Endodermal cell (in vitro differentiated cells): ENCODE measurements at regions not wholly inside any gene's neighbourhood (a gene's known extent, or its start where the extent isn't known, plus 50 kb on each side); places are given as distances from the start of the nearest gene placed in this dataset.

Source experiments
- DNase-seq: peaks from one replicate; pipeline ENCODE4 v3.0.0-alpha.2; 2017
- H3K27ac ChIP-seq: 2 replicates; pipeline ENCODE4 v1.5.1; 2013; ENCODE audit warnings: mild to moderate bottlenecking, low read depth, low read length, moderate library complexity
- H3K27me3 ChIP-seq: 2 replicates; pipeline ENCODE4 v1.6.1; 2013; ENCODE audit warnings: mild to moderate bottlenecking, low read length, moderate library complexity; ENCODE audit not compliant: insufficient read depth, control insufficient read depth, poor library complexity, severe bottlenecking
- H3K36me3 ChIP-seq: 2 replicates; pipeline ENCODE4 v1.7.0; 2013; ENCODE audit warnings: mild to moderate bottlenecking, low read length, moderate library complexity; ENCODE audit not compliant: control insufficient read depth, insufficient read depth
- H3K4me1 ChIP-seq: one replicate; pipeline ENCODE4 v1.7.0; 2013; ENCODE audit warnings: low read length; ENCODE audit not compliant: control insufficient read depth, insufficient read depth
- H3K4me3 ChIP-seq: 2 replicates; pipeline ENCODE4 v1.5.1; 2013; ENCODE audit warnings: mild to moderate bottlenecking, low read length, moderate library complexity
- H3K9ac ChIP-seq: 2 replicates; pipeline ENCODE4 v1.6.1; 2013; ENCODE audit warnings: mild to moderate bottlenecking, low read length, moderate library complexity; ENCODE audit not compliant: poor library complexity, severe bottlenecking; ENCODE audit errors: extremely low read depth
- H3K9me3 ChIP-seq: 2 replicates; pipeline ENCODE4 v1.6.1; 2013; ENCODE audit warnings: mild to moderate bottlenecking, low read length, moderate library complexity; ENCODE audit not compliant: control insufficient read depth
- H3K27ac Mint-ChIP-seq: 2 replicates; pipeline ENCODE4 v1.8.0; 2020; ENCODE audit warnings: mixed read lengths
- H3K27me3 Mint-ChIP-seq: 2 replicates; pipeline ENCODE4 v1.8.0; 2021; ENCODE audit warnings: mild to moderate bottlenecking, mixed read lengths; ENCODE audit not compliant: insufficient read depth
- H3K36me3 Mint-ChIP-seq: 2 replicates; pipeline ENCODE4 v1.8.0; 2020; ENCODE audit warnings: low read depth, mixed read lengths
- H3K4me1 Mint-ChIP-seq: 2 replicates; pipeline ENCODE4 v1.8.0; 2020; ENCODE audit warnings: mixed read lengths
- H3K4me3 Mint-ChIP-seq: 2 replicates; pipeline ENCODE4 v1.8.0; 2020; ENCODE audit warnings: mild to moderate bottlenecking, moderate library complexity, mixed read lengths
- H3K9me3 Mint-ChIP-seq: 2 replicates; pipeline ENCODE4 v1.8.0; 2020; ENCODE audit warnings: mild to moderate bottlenecking, mixed read lengths
- CTCF ChIP-seq: fragments of 200-600 bp; sonication (generic); conservative IDR thresholded peaks from 2 replicates; pipeline ENCODE4 v1.5.0; 2021; ENCODE audit warnings: antibody characterized with exemption, mild to moderate bottlenecking
- WGBS, 2 experiments: methylation state at CpG; one replicate each; pipeline versions ENCODE4 v1.1.5 to v1.1.7; 2013; ENCODE audit warnings: missing lambda C conversion rate in 2 of 2, mixed read lengths in 1 of 2; ENCODE audit not compliant: insufficient coverage in 1 of 2, insufficient read length in 1 of 2; 5-methylcytosine and 5-hydroxymethylcytosine counted together

GRCh38 chr18:22469926-22470247 is 52.2 kb upstream of the CTAGE1 start:
- no peaks in the 10 kb centered on the region for H3K9me3 ChIP-seq
- TF ChIP-seq CTCF, result no peak
- no peak overlapping the region for H3K4me3 ChIP-seq
- no peaks in the 10 kb centered on the region for H3K36me3 ChIP-seq
- no peak overlapping the region for H3K9ac ChIP-seq
- H3K27ac ChIP-seq, result peak overlapping the region; percentile 34
- Mint-ChIP-seq H3K27ac (no peak overlapping the region), H3K36me3 (no peaks in the 10 kb centered on the region), H3K4me3 (no peak overlapping the region), H3K27me3 (peaks cover 20% of the 10 kb centered on the region), H3K9me3 (peaks cover 2% of the 10 kb centered on the region), H3K4me1 (peaks cover 43% of the 10 kb centered on the region)
- 17 to 68% methylated on average over 1 to 4 of the region's 4 CpGs for WGBS, 2 experiments
- no peak for DNase-seq
- peaks cover under 1% of the 10 kb centered on the region for H3K27me3 ChIP-seq
- peaks cover 22% of the 10 kb centered on the region for H3K4me1 ChIP-seq

- peak overlapping the region; percentile 31 for H3K9ac ChIP-seq
- peak overlapping the region; percentile 34 for H3K27ac ChIP-seq
- Mint-ChIP-seq H3K27me3 (peaks cover 20% of the 10 kb centered on the region), H3K36me3 (no peaks in the 10 kb centered on the region), H3K9me3 (peaks cover 2% of the 10 kb centered on the region), H3K27ac (no peak overlapping the region), H3K4me1 (peaks cover 43% of the 10 kb centered on the region), H3K4me3 (no peak overlapping the region)
- H3K27me3 ChIP-seq, result peaks cover 3% of the 10 kb centered on the region
- 64 to 82% methylated on average over 6 to 12 of the region's 12 CpGs for WGBS, 2 experiments
- peaks cover 22% of the 10 kb centered on the region for H3K4me1 ChIP-seq
- no peaks in the 10 kb centered on the region for H3K36me3 ChIP-seq
- peak overlapping the region; percentile 44 for H3K4me3 ChIP-seq
- H3K9me3 ChIP-seq, result no peaks in the 10 kb centered on the region
- DNase-seq, result no peak
- TF ChIP-seq CTCF, result no peak
These were observed 52.8 kb upstream of the CTAGE1 start for GRCh38 chr18:22470248-22471235.

DNA sequence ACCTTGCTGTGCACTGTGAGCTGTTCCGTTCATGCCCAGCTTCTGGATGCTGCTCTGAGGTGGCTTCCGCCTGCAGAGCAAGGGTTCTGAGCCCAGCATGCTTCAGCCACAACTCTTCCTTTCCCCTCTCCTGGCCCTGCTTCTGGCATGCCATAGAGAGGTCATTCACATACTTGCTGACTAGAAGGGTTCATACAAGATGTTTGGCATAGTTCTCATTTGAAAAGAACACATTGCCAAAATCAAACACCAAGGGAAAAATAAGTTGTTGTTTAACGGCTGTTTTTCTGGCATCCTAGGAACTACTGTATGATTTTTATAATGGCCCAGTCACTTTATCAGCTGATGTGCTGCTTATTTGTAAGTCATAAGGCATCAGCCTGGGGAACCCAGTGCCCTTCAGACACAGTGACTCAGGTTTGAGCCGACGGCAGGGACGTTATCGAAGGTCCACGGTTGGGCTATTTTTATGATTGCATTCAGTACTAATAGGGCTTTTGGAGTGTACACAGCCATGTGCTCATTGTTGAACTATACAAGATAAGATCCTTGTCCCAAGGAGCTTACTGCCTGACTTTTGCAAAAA is 53.9 kb upstream of the CTAGE1 start:
- TF ChIP-seq CTCF, result no peak
- 92 to 95% methylated on average over 8 of the region's 8 CpGs for WGBS, 2 experiments

More for the DNA sequence above, 53.9 kb upstream of the CTAGE1 start:
- Mint-ChIP-seq H3K4me1 (peaks cover 44% of the 10 kb centered on the region), H3K27ac (no peak overlapping the region), H3K36me3 (no peaks in the 10 kb centered on the region), H3K4me3 (no peak overlapping the region), H3K9me3 (peaks cover 2% of the 10 kb centered on the region), H3K27me3 (peaks cover 20% of the 10 kb centered on the region)
- H3K36me3 ChIP-seq, result no peaks in the 10 kb centered on the region
- no peaks in the 10 kb centered on the region for H3K9me3 ChIP-seq
- peaks cover 3% of the 10 kb centered on the region for H3K27me3 ChIP-seq
- H3K4me3 ChIP-seq, result no peak overlapping the region
- no peak for DNase-seq
- H3K4me1 ChIP-seq, result peaks cover 19% of the 10 kb centered on the region
- H3K27ac ChIP-seq, result no peak overlapping the region
- H3K9ac ChIP-seq, result no peak overlapping the region
